Neural cell (in vitro differentiated cells): ENCODE measurements at regions not wholly inside any gene's neighbourhood (a gene's known extent, or its start where the extent isn't known, plus 50 kb on each side); places are given as distances from the start of the nearest gene placed in this dataset.

Experiments used
- H2AFZ ChIP-seq: fragments of 200-600, 300-800 bp; sonication (generic), shearing (Covaris generic); 2 replicates; pipeline ENCODE4 v1.6.0; 2014; ENCODE audit warnings: low read depth, mild to moderate bottlenecking, antibody characterized with exemption, low read length, moderate library complexity
- H3F3A ChIP-seq: fragments of 200-600 bp; shearing (Covaris generic); 2 replicates; pipeline ENCODE4 v1.6.1; 2016; ENCODE audit warnings: mild to moderate bottlenecking, moderate library complexity, mixed read lengths, antibody characterized with exemption, low read length; ENCODE audit not compliant: insufficient read depth, poor library complexity, severe bottlenecking
- H3K27ac ChIP-seq: fragments of 200-600, 300-800 bp; sonication (generic), shearing (Covaris generic); 2 replicates; pipeline ENCODE4 v1.5.1; 2014; ENCODE audit warnings: mild to moderate bottlenecking, low read length, moderate library complexity
- H3K27me3 ChIP-seq: fragments of 300-800, 200-600 bp; sonication (generic), shearing (Covaris generic); 2 replicates; pipeline ENCODE4 v1.6.0; 2014; ENCODE audit warnings: mild to moderate bottlenecking, low read depth, low read length, moderate library complexity; ENCODE audit not compliant: insufficient read depth
- H3K36me3 ChIP-seq: fragments of 300-800, 200-600 bp; sonication (generic), shearing (Covaris generic); 2 replicates; pipeline ENCODE4 v1.5.1; 2014; ENCODE audit warnings: mild to moderate bottlenecking, antibody characterized with exemption, low read length, moderate library complexity; ENCODE audit not compliant: insufficient read depth
- H3K4me2 ChIP-seq: fragments of 300-800, 200-600 bp; sonication (generic), shearing (Covaris generic); 2 replicates; pipeline ENCODE4 v1.6.0; 2014; ENCODE audit warnings: mild to moderate bottlenecking, low read length
- H3K4me3 ChIP-seq: fragments of 300-800, 200-600 bp; sonication (generic), shearing (Covaris generic); 2 replicates; pipeline ENCODE4 v1.5.1; 2014; ENCODE audit warnings: mild to moderate bottlenecking, low read length, moderate library complexity
- H3K79me2 ChIP-seq: fragments of 200-600 bp; shearing (Covaris generic); replicated peaks from 2 replicates; pipeline ENCODE4 v1.6.0; 2014; ENCODE audit warnings: mild to moderate bottlenecking, low read length, moderate library complexity; ENCODE audit not compliant: insufficient read depth
- H3K9ac ChIP-seq: fragments of 300-800, 200-600 bp; sonication (generic), shearing (Covaris generic); 2 replicates; pipeline ENCODE4 v1.6.1; 2016; ENCODE audit warnings: mild to moderate bottlenecking, low read length, mixed read lengths
- H3K9me2 ChIP-seq: fragments of 200-600 bp; shearing (Covaris generic); 2 replicates; pipeline ENCODE4 v1.6.1; 2016; ENCODE audit warnings: mild to moderate bottlenecking, low read length, mixed read lengths; ENCODE audit not compliant: insufficient read depth
- H3K9me3 ChIP-seq: fragments of 200-600, 300-800 bp; sonication (generic), shearing (Covaris generic); 2 replicates; pipeline ENCODE4 v1.6.1; 2016; ENCODE audit warnings: mild to moderate bottlenecking, mixed run types, low read length, moderate library complexity, mixed read lengths
- H4K20me1 ChIP-seq: fragments of 200-600 bp; shearing (Covaris generic); 2 replicates; pipeline ENCODE4 v1.6.1; 2016; ENCODE audit warnings: mild to moderate bottlenecking, mixed run types; ENCODE audit not compliant: insufficient read depth
- EP300 ChIP-seq: fragments of 450-650 bp; conservative IDR thresholded peaks from 2 replicates; pipeline ENCODE4 v1.6.1; 2014; ENCODE audit warnings: antibody characterized with exemption, mild to moderate bottlenecking, moderate library complexity; ENCODE audit not compliant: poor library complexity, severe bottlenecking
- EZH2 ChIP-seq: fragments of 200-600, 300-800 bp; shearing (Covaris generic), sonication (generic); IDR thresholded peaks from 2 replicates; pipeline ENCODE4 v1.6.1; 2014; ENCODE audit warnings: antibody characterized with exemption, low read length, borderline replicate concordance, mild to moderate bottlenecking; ENCODE audit not compliant: insufficient read depth, poor library complexity, severe bottlenecking
- MXI1 ChIP-seq: fragments of 450-650 bp; conservative IDR thresholded peaks from 2 replicates; pipeline ENCODE4 v1.6.1; 2014; ENCODE audit warnings: antibody characterized with exemption, mild to moderate bottlenecking; ENCODE audit not compliant: poor library complexity, severe bottlenecking
- POLR2AphosphoS5 ChIP-seq: IDR thresholded peaks from 2 replicates; pipeline ENCODE4 v1.6.1; 2012
- RAD21 ChIP-seq: fragments of 450-650 bp; conservative IDR thresholded peaks from 2 replicates; pipeline ENCODE4 v1.6.1; 2014; ENCODE audit warnings: antibody characterized with exemption, mild to moderate bottlenecking, moderate library complexity
- SMC3 ChIP-seq: fragments of 450-650 bp; conservative IDR thresholded peaks from 2 replicates; pipeline ENCODE4 v1.6.1; 2014; ENCODE audit warnings: antibody characterized with exemption, mild to moderate bottlenecking, moderate library complexity; ENCODE audit not compliant: poor library complexity
- TAF1 ChIP-seq: IDR thresholded peaks from 2 replicates; pipeline ENCODE4 v1.6.1; 2012; ENCODE audit warnings: low read depth
- TF ChIP-seq, protein P1 (sequence below): fragments of 450-650 bp; IDR thresholded peaks from 2 replicates; pipeline ENCODE4 v1.5.1; 2014; ENCODE audit warnings: antibody characterized with exemption, mild to moderate bottlenecking, moderate library complexity; ENCODE audit not compliant: poor library complexity, severe bottlenecking
- TF ChIP-seq, protein P2 (sequence below): IDR thresholded peaks from 2 replicates; pipeline ENCODE4 v1.6.1; 2012; ENCODE audit warnings: borderline replicate concordance

DNA sequence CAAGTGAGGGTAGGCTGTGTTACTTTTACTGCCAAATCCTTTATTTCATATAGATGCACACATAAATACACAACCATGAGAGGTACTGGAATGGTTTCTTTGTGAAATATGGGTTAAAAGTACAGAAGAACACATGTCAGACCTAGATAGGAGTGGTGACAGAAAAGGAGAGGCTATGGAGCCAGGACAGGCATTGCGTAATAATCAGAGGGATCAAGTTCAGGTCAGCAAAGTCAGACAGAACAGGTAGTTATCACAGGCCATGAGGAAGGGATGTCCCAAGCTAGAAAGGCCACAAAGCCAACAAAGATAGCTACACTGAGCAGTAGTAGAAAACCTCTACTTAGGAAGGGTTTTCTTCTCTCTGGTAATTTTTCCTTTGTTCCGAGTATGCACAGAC lies 272.6 kb downstream of the KCNN2 start:
- Histone ChIP-seq H2AFZ (no peak overlapping the region), H3K27me3 (no peaks in the 10 kb centered on the region), H3F3A (no peaks in the 10 kb centered on the region), H3K27ac (no peak overlapping the region), H3K79me2 (no peaks in the 10 kb centered on the region), H3K9ac (no peak overlapping the region), H3K9me2 (no peaks in the 10 kb centered on the region), H3K4me2 (no peak overlapping the region), H4K20me1 (no peaks in the 10 kb centered on the region), H3K9me3 (no peaks in the 10 kb centered on the region), H3K4me3 (no peak overlapping the region), H3K36me3 (no peaks in the 10 kb centered on the region)
- TF ChIP-seq, protein P1, sequence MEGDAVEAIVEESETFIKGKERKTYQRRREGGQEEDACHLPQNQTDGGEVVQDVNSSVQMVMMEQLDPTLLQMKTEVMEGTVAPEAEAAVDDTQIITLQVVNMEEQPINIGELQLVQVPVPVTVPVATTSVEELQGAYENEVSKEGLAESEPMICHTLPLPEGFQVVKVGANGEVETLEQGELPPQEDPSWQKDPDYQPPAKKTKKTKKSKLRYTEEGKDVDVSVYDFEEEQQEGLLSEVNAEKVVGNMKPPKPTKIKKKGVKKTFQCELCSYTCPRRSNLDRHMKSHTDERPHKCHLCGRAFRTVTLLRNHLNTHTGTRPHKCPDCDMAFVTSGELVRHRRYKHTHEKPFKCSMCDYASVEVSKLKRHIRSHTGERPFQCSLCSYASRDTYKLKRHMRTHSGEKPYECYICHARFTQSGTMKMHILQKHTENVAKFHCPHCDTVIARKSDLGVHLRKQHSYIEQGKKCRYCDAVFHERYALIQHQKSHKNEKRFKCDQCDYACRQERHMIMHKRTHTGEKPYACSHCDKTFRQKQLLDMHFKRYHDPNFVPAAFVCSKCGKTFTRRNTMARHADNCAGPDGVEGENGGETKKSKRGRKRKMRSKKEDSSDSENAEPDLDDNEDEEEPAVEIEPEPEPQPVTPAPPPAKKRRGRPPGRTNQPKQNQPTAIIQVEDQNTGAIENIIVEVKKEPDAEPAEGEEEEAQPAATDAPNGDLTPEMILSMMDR: no peak
- TF ChIP-seq SMC3: no peak
- no peak for TF ChIP-seq POLR2AphosphoS5
- no peak for TF ChIP-seq EP300
- TF ChIP-seq RAD21: no peak

DNA sequence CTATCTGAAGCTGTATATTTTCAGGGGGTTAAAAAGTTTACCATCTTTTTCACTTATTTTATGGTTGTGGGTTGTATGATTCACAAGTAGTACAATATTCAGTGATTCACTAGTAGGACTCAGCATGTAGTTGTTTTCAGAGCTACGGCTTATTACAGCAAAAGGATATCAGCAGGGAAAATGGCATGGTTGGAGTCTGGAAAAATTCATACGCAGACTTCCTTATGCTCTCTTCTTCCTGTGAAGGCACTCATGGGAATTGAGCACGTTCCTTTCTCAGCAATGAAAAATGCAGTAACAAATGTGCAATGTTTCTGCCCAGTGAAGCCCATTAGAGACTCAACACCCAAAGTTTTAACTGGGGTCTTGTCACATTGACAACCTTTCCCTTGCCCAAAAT lies 250.5 kb downstream of the KCNN2 start:
- Histone ChIP-seq H3K4me2 (no peak overlapping the region), H3K9me2 (no peaks in the 10 kb centered on the region), H4K20me1 (no peaks in the 10 kb centered on the region), H3K9ac (no peak overlapping the region), H3F3A (no peaks in the 10 kb centered on the region), H3K79me2 (no peaks in the 10 kb centered on the region), H2AFZ (no peak overlapping the region), H3K27ac (no peak overlapping the region), H3K36me3 (no peaks in the 10 kb centered on the region), H3K4me3 (no peak overlapping the region), H3K27me3 (no peaks in the 10 kb centered on the region), H3K9me3 (no peaks in the 10 kb centered on the region)
- no peak for TF ChIP-seq MXI1
- TF ChIP-seq, protein P2, sequence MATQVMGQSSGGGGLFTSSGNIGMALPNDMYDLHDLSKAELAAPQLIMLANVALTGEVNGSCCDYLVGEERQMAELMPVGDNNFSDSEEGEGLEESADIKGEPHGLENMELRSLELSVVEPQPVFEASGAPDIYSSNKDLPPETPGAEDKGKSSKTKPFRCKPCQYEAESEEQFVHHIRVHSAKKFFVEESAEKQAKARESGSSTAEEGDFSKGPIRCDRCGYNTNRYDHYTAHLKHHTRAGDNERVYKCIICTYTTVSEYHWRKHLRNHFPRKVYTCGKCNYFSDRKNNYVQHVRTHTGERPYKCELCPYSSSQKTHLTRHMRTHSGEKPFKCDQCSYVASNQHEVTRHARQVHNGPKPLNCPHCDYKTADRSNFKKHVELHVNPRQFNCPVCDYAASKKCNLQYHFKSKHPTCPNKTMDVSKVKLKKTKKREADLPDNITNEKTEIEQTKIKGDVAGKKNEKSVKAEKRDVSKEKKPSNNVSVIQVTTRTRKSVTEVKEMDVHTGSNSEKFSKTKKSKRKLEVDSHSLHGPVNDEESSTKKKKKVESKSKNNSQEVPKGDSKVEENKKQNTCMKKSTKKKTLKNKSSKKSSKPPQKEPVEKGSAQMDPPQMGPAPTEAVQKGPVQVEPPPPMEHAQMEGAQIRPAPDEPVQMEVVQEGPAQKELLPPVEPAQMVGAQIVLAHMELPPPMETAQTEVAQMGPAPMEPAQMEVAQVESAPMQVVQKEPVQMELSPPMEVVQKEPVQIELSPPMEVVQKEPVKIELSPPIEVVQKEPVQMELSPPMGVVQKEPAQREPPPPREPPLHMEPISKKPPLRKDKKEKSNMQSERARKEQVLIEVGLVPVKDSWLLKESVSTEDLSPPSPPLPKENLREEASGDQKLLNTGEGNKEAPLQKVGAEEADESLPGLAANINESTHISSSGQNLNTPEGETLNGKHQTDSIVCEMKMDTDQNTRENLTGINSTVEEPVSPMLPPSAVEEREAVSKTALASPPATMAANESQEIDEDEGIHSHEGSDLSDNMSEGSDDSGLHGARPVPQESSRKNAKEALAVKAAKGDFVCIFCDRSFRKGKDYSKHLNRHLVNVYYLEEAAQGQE: peak; percentile 85
- TF ChIP-seq EZH2: no peak
- no peak for TF ChIP-seq SMC3
- TF ChIP-seq, protein P1: no peak
- TF ChIP-seq TAF1: no peak
- TF ChIP-seq RAD21: no peak
- peak; percentile 45 for TF ChIP-seq POLR2AphosphoS5
